ENCODE measurements at regions not wholly inside any gene's neighbourhood (a gene's known extent, or its start where the extent isn't known, plus 50 kb on each side); places are given as distances from the start of the nearest gene placed in this dataset.

GRCh38 chr11:131074573-131074972 is 158.3 kb upstream of the SNX19 start:
- ATAC-seq: no peak

GRCh38 chr11:131077340-131077739 is 161.1 kb upstream of the SNX19 start:
- ATAC-seq: no peak
- no peak for TF ChIP-seq CSDC2 (CRISPR knock-in tag; IDR thresholded peaks at IDR 0.05)
- no peak for TF ChIP-seq ZNF565 (CRISPR knock-in tag; conservative IDR thresholded peaks at IDR 0.05; ENCODE audit: low read depth)
- no peak for TF ChIP-seq BACH2 (CRISPR knock-in tag; IDR thresholded peaks at IDR 0.05; ENCODE audit: borderline replicate concordance)
- no peak for TF ChIP-seq ZNF70 (CRISPR knock-in tag; IDR thresholded peaks at IDR 0.05)
- TF ChIP-seq GLIS3 (CRISPR knock-in tag; IDR thresholded peaks at IDR 0.05): no peak
- TF ChIP-seq CSRNP3 (CRISPR knock-in tag; IDR thresholded peaks at IDR 0.05): no peak
- no peak for TF ChIP-seq ZNF8 (CRISPR knock-in tag; IDR thresholded peaks at IDR 0.05)
- TF ChIP-seq TOX (CRISPR knock-in tag; IDR thresholded peaks at IDR 0.05; ENCODE audit: borderline replicate concordance): no peak
- TF ChIP-seq ZFP3 (CRISPR knock-in tag; IDR thresholded peaks at IDR 0.05): no peak
- TF ChIP-seq ISL1 (CRISPR knock-in tag; IDR thresholded peaks at IDR 0.05): no peak
- TF ChIP-seq TCF4 (CRISPR knock-in tag; IDR thresholded peaks at IDR 0.05; ENCODE audit: borderline replicate concordance): no peak
- TF ChIP-seq TSHZ2 (CRISPR knock-in tag; IDR thresholded peaks at IDR 0.05): no peak
- TF ChIP-seq, protein P1, sequence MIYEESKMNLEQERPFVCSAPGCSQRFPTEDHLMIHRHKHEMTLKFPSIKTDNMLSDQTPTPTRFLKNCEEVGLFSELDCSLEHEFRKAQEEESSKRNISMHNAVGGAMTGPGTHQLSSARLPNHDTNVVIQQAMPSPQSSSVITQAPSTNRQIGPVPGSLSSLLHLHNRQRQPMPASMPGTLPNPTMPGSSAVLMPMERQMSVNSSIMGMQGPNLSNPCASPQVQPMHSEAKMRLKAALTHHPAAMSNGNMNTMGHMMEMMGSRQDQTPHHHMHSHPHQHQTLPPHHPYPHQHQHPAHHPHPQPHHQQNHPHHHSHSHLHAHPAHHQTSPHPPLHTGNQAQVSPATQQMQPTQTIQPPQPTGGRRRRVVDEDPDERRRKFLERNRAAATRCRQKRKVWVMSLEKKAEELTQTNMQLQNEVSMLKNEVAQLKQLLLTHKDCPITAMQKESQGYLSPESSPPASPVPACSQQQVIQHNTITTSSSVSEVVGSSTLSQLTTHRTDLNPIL (CRISPR knock-in tag; IDR thresholded peaks at IDR 0.05; ENCODE audit: low read depth): no peak
- TF ChIP-seq SNAI2 (CRISPR knock-in tag; IDR thresholded peaks at IDR 0.05): no peak
- TF ChIP-seq ZFP30 (CRISPR knock-in tag; IDR thresholded peaks at IDR 0.05): no peak

More at GRCh38 chr11:131074573-131074972, 158.3 kb upstream of the SNX19 start:
- no peak for TF ChIP-seq ZFP3 (CRISPR knock-in tag; IDR thresholded peaks at IDR 0.05)
- no peak for TF ChIP-seq CSDC2 (CRISPR knock-in tag; IDR thresholded peaks at IDR 0.05)
- TF ChIP-seq ARNTL (CRISPR knock-in tag; IDR thresholded peaks at IDR 0.05; ENCODE audit: borderline replicate concordance, low read depth): no peak
- no peak for TF ChIP-seq ZFP30 (CRISPR knock-in tag; IDR thresholded peaks at IDR 0.05)

DNA sequence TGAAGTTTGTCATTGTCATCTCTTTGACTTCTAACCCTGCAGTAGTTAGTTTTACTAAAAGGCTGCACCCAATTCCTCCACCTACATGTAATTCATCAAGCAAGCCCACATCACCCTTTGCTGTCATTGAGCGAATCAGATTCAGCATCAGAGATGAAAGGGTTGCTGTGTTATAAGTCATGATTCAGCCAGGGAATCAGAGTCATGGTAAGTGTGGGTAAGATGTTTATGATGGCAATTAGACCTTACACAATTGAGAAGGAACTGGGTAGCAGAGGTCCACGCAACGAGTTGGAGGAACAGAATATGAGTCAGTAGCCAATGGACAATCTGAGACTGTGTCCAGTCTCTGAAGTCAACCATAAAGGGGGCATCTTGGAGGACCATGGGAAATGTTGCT is 162.8 kb upstream of the SNX19 start:
- ATAC-seq: no peak
- TF ChIP-seq ISL1 (CRISPR knock-in tag; IDR thresholded peaks at IDR 0.05): no peak
- no peak for TF ChIP-seq GLIS3 (CRISPR knock-in tag; IDR thresholded peaks at IDR 0.05)
- TF ChIP-seq ZNF70 (CRISPR knock-in tag; IDR thresholded peaks at IDR 0.05): no peak
- no peak for TF ChIP-seq ESRRG (CRISPR knock-in tag; IDR thresholded peaks at IDR 0.05)
- no peak for TF ChIP-seq TOX (CRISPR knock-in tag; IDR thresholded peaks at IDR 0.05; ENCODE audit: borderline replicate concordance)
- TF ChIP-seq, protein P1 (CRISPR knock-in tag; IDR thresholded peaks at IDR 0.05; ENCODE audit: low read depth): no peak
- no peak for TF ChIP-seq ARNTL (CRISPR knock-in tag; IDR thresholded peaks at IDR 0.05; ENCODE audit: borderline replicate concordance, low read depth)
- no peak for TF ChIP-seq RARB (CRISPR knock-in tag; IDR thresholded peaks at IDR 0.05)
- TF ChIP-seq BACH2 (CRISPR knock-in tag; IDR thresholded peaks at IDR 0.05; ENCODE audit: borderline replicate concordance): no peak
- TF ChIP-seq, protein P2, sequence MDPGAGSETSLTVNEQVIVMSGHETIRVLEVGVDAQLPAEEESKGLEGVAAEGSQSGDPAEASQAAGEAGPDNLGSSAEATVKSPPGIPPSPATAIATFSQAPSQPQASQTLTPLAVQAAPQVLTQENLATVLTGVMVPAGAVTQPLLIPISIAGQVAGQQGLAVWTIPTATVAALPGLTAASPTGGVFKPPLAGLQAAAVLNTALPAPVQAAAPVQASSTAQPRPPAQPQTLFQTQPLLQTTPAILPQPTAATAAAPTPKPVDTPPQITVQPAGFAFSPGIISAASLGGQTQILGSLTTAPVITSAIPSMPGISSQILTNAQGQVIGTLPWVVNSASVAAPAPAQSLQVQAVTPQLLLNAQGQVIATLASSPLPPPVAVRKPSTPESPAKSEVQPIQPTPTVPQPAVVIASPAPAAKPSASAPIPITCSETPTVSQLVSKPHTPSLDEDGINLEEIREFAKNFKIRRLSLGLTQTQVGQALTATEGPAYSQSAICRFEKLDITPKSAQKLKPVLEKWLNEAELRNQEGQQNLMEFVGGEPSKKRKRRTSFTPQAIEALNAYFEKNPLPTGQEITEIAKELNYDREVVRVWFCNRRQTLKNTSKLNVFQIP (CRISPR knock-in tag; IDR thresholded peaks at IDR 0.05; ENCODE audit: borderline replicate concordance, low read depth): no peak
- no peak for TF ChIP-seq ZFP3 (CRISPR knock-in tag; IDR thresholded peaks at IDR 0.05)
- no peak for TF ChIP-seq CSDC2 (CRISPR knock-in tag; IDR thresholded peaks at IDR 0.05)
- TF ChIP-seq, protein P3, sequence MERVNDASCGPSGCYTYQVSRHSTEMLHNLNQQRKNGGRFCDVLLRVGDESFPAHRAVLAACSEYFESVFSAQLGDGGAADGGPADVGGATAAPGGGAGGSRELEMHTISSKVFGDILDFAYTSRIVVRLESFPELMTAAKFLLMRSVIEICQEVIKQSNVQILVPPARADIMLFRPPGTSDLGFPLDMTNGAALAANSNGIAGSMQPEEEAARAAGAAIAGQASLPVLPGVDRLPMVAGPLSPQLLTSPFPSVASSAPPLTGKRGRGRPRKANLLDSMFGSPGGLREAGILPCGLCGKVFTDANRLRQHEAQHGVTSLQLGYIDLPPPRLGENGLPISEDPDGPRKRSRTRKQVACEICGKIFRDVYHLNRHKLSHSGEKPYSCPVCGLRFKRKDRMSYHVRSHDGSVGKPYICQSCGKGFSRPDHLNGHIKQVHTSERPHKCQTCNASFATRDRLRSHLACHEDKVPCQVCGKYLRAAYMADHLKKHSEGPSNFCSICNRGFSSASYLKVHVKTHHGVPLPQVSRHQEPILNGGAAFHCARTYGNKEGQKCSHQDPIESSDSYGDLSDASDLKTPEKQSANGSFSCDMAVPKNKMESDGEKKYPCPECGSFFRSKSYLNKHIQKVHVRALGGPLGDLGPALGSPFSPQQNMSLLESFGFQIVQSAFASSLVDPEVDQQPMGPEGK (CRISPR knock-in tag; IDR thresholded peaks at IDR 0.05; ENCODE audit: borderline replicate concordance): no peak

Measured in SK-N-SH treated with all-trans-retinoic acid at 6 μM for 48 hours (cell line).